ENCODE measurements at regions not wholly inside any gene's neighbourhood (a gene's known extent, or its start where the extent isn't known, plus 50 kb on each side); places are given as distances from the start of the nearest gene placed in this dataset.
A peak's percentile ranks its signal among the peaks of the same experiment; 100 is the strongest.

DNA sequence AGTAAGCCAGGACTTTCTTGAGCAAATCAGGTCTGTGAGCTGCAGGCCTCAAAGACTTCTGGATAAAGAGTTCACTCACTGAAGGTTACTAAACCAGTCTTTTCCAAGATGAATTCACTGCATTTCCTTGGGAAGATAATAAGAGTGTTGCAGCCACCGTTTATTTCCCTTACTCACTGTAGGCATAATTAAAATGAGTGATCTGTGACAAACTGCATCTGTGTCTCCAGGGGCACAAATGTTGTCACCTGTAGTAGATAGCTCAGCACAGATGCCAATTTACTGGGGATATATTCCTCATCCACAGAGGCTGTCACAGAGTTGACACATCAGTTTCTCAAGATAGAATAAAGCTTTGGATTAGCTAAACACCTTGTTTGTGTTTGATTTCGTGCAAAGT, 580.2 kb downstream of the SPRY1 start:
- H3K36me3 ChIP-seq (ENCODE audit: insufficient read depth, low read length), result no peaks in the 10 kb centered on the region
- peak overlapping the region; percentile 35; the same call in 1 of the 2 replicates for H2AFZ ChIP-seq (ENCODE audit: low read length)
- H3K4me2 ChIP-seq (ENCODE audit: low read length), result peak overlapping the region; percentile 38
- no peaks in the 10 kb centered on the region for H4K20me1 ChIP-seq (ENCODE audit: insufficient read depth, low read length)
- H3K9ac ChIP-seq (ENCODE audit: low read length), result peak overlapping the region; percentile 1; the same call in 1 of the 2 replicates
- no peak for TF ChIP-seq CTCF (IDR thresholded peaks at IDR 0.05; ENCODE audit: low read length)
- TF ChIP-seq EZH2 (IDR thresholded peaks at IDR 0.05; ENCODE audit: borderline replicate concordance, low read length), result no peak
- no peaks in the 10 kb centered on the region for H3F3A ChIP-seq (ENCODE audit: insufficient read depth, low read length)
- no peaks in the 10 kb centered on the region for H3K27me3 ChIP-seq (ENCODE audit: insufficient read depth, low read length)
- H3K9me2 ChIP-seq (ENCODE audit: low read depth, low read length), result no peaks in the 10 kb centered on the region
- no peaks in the 10 kb centered on the region; the same call in 1 of the 2 replicates for H3K9me3 ChIP-seq (ENCODE audit: low read length)
- H3K4me3 ChIP-seq (ENCODE audit: low read depth, low read length, poor library complexity, severe bottlenecking), result no peak overlapping the region
- no peaks in the 10 kb centered on the region for H3K79me2 ChIP-seq (ENCODE audit: insufficient read depth, low read length)
- peaks cover 24% of the 10 kb centered on the region for H3K4me1 ChIP-seq (ENCODE audit: insufficient read depth, low read length, severe bottlenecking)
- peak overlapping the region; percentile 81 for H3K27ac ChIP-seq (ENCODE audit: low read depth, low read length, poor library complexity, severe bottlenecking)

DNA sequence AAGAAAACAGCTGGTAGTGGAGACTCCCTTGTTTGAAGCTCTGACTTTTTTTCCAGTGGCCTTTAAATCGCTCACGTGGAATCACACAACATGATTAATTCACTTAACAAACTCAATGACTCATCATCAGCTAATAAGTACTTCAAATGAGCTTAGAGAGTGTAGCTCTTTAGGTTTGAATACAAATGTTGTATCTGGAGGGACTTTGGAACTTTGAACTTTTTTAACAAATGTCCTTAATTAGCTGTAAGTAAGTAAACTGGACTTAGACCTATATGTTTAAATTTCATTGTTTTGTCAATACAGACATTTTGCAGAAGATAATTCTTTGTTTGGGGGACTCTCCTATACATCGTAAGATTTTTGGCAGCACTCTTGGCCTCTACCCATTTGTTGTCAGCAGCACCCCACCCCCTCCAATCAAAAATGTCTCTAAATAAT, 581.1 kb downstream of the SPRY1 start:
- no peaks in the 10 kb centered on the region for H3K9me2 ChIP-seq (ENCODE audit: low read depth, low read length)
- H3K27ac ChIP-seq (ENCODE audit: low read depth, low read length, poor library complexity, severe bottlenecking), result peak overlapping the region; percentile 81
- no peak for TF ChIP-seq CTCF (IDR thresholded peaks at IDR 0.05; ENCODE audit: low read length)
- no peak for TF ChIP-seq EZH2 (IDR thresholded peaks at IDR 0.05; ENCODE audit: borderline replicate concordance, low read length)

GRCh38 chr4:123978637-123979036, 582.0 kb downstream of the SPRY1 start:
- H3K9me2 ChIP-seq (ENCODE audit: low read depth, low read length), result no peaks in the 10 kb centered on the region
- H3K36me3 ChIP-seq (ENCODE audit: insufficient read depth, low read length), result no peaks in the 10 kb centered on the region
- H3K4me2 ChIP-seq (ENCODE audit: low read length), result no peak overlapping the region
- no peak overlapping the region for H3K27ac ChIP-seq (ENCODE audit: low read depth, low read length, poor library complexity, severe bottlenecking)
- H3K27me3 ChIP-seq (ENCODE audit: insufficient read depth, low read length), result no peaks in the 10 kb centered on the region
- no peaks in the 10 kb centered on the region for H4K20me1 ChIP-seq (ENCODE audit: insufficient read depth, low read length)
- no peak overlapping the region for H3K9ac ChIP-seq (ENCODE audit: low read length)
- H2AFZ ChIP-seq (ENCODE audit: low read length), result no peak overlapping the region
- H3K79me2 ChIP-seq (ENCODE audit: insufficient read depth, low read length), result no peaks in the 10 kb centered on the region
- peaks cover 29% of the 10 kb centered on the region for H3K4me1 ChIP-seq (ENCODE audit: insufficient read depth, low read length, severe bottlenecking)
- H3K4me3 ChIP-seq (ENCODE audit: low read depth, low read length, poor library complexity, severe bottlenecking), result no peak overlapping the region
- no peaks in the 10 kb centered on the region for H3F3A ChIP-seq (ENCODE audit: insufficient read depth, low read length)
- no peaks in the 10 kb centered on the region; the same call in 1 of the 2 replicates for H3K9me3 ChIP-seq (ENCODE audit: low read length)
- TF ChIP-seq EZH2 (IDR thresholded peaks at IDR 0.05; ENCODE audit: borderline replicate concordance, low read length) (no peak), CTCF (IDR thresholded peaks at IDR 0.05; ENCODE audit: low read length) (no peak)

More for the DNA sequence above, 581.1 kb downstream of the SPRY1 start:
- H3K4me3 ChIP-seq (ENCODE audit: low read depth, low read length, poor library complexity, severe bottlenecking), result no peak overlapping the region
- H3K9ac ChIP-seq (ENCODE audit: low read length), result no peak overlapping the region; the same call in 1 of the 2 replicates
- H4K20me1 ChIP-seq (ENCODE audit: insufficient read depth, low read length), result no peaks in the 10 kb centered on the region
- H3K27me3 ChIP-seq (ENCODE audit: insufficient read depth, low read length), result no peaks in the 10 kb centered on the region
- H3K79me2 ChIP-seq (ENCODE audit: insufficient read depth, low read length), result no peaks in the 10 kb centered on the region
- H2AFZ ChIP-seq (ENCODE audit: low read length), result no peak overlapping the region
- peaks cover 24% of the 10 kb centered on the region for H3K4me1 ChIP-seq (ENCODE audit: insufficient read depth, low read length, severe bottlenecking)
- no peaks in the 10 kb centered on the region for H3K36me3 ChIP-seq (ENCODE audit: insufficient read depth, low read length)
- no peaks in the 10 kb centered on the region for H3F3A ChIP-seq (ENCODE audit: insufficient read depth, low read length)
- H3K4me2 ChIP-seq (ENCODE audit: low read length), result no peak overlapping the region
- H3K9me3 ChIP-seq (ENCODE audit: low read length), result no peaks in the 10 kb centered on the region; the same call in 1 of the 2 replicates
